ENCODE measurements at regions not wholly inside any gene's neighbourhood (a gene's known extent, or its start where the extent isn't known, plus 50 kb on each side); places are given as distances from the start of the nearest gene placed in this dataset.
"Not testable (repeated sequence)": the region's sequence is repeated elsewhere in the genome, so short reads cannot be mapped to it uniquely, and the experiment has no call there.

GRCh38 chr4:120314969-120315368 is 248.3 kb upstream of the MAD2L1 start:
- Mint-ChIP-seq H3K9me3 (peaks cover 6% of the 10 kb centered on the region in 2 donors), H3K27me3 (ENCODE audit: low read depth) (peaks cover 15% of the 10 kb centered on the region), H3K4me1 (ENCODE audit: low read depth) (no peaks in the 10 kb centered on the region), H3K36me3 (ENCODE audit: insufficient read depth in 2 of 2) (peaks cover 2% of the 10 kb centered on the region in 2 donors), H3K27ac (no peak overlapping the region), H3K4me3 (no peak overlapping the region)
- ATAC-seq (replicated peaks in 1 of 2) = peak; percentile 25 to 67
- DNase-seq = no peak

DNA sequence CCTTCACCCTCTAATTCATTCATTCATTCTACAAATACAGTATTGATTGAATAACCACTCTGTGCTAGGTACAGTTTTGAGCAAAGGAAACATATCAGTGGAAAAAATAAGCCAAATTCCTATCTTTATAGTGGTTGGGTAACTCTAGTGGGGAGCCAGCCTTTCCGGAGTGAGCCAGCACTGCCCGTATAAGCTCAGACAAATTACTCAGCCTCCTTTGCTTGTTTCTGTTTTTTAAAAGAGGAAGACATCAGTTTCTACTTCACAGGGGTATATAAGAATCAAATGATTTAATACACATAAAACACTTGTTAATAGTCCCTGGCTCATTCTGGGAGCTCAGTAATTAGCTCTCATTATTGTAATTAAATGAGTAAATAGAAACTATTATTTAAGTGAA is 238.2 kb upstream of the MAD2L1 start:
- Mint-ChIP-seq H3K36me3 (ENCODE audit: insufficient read depth in 2 of 2) (no peaks in the 10 kb centered on the region), H3K4me1 (ENCODE audit: low read depth) (no peaks in the 10 kb centered on the region), H3K27me3 (ENCODE audit: low read depth) (peaks cover 9% of the 10 kb centered on the region), H3K4me3 (no peak overlapping the region), H3K9me3 (peaks cover 1 to 2% of the 10 kb centered on the region in 2 donors), H3K27ac (no peak overlapping the region)
- DNase-seq = no peak
- no peak for ATAC-seq (replicated peaks in 1 of 2)

DNA sequence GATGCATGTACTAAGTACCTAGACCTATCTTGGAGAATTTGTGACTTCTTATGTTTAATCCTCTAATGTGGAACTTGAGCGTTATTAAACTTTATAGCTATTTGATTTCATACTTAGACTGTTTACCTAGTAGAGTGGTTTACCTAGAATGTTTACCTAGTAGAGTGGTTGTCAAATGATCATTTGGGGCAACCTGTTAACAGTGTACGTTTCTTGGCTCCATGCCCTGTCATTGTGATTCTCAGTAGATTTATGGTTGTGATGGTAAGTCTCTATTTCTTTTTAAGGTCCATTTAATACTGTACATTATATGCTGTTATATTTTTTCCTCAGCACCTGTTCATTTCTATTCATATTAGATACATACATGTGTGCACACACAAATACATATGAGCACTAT is 233.0 kb upstream of the MAD2L1 start:
- Mint-ChIP-seq H3K36me3 (ENCODE audit: insufficient read depth in 2 of 2) (no peaks in the 10 kb centered on the region), H3K9me3 (peaks cover 0 to 2% of the 10 kb centered on the region in 2 donors), H3K27me3 (ENCODE audit: low read depth) (no peaks in the 10 kb centered on the region), H3K27ac (peak overlapping the region; percentile 51), H3K4me1 (ENCODE audit: low read depth) (no peaks in the 10 kb centered on the region), H3K4me3 (no peak overlapping the region)
- DNase-seq (no peak), ATAC-seq (replicated peaks in 1 of 2) (no peak)

- H3K4me3 Mint-ChIP-seq = no peak overlapping the region
- no peaks in the 10 kb centered on the region for H3K9me3 Mint-ChIP-seq
- no peaks in the 10 kb centered on the region for H3K4me1 Mint-ChIP-seq (ENCODE audit: low read depth)
- no peaks in the 10 kb centered on the region for H3K36me3 Mint-ChIP-seq (ENCODE audit: insufficient read depth in 2 of 2)
- H3K27me3 Mint-ChIP-seq (ENCODE audit: low read depth) = no peaks in the 10 kb centered on the region
- no peak for ATAC-seq (replicated peaks in 1 of 2)
- DNase-seq = no peak
- H3K27ac Mint-ChIP-seq = no peak overlapping the region
Observed at GRCh38 chr4:120293341-120293740, 226.7 kb upstream of the MAD2L1 start.

- Mint-ChIP-seq H3K36me3 (ENCODE audit: insufficient read depth in 2 of 2) (no peaks in the 10 kb centered on the region), H3K27me3 (ENCODE audit: low read depth) (no peaks in the 10 kb centered on the region), H3K4me1 (ENCODE audit: low read depth) (no peaks in the 10 kb centered on the region), H3K4me3 (no peak overlapping the region), H3K27ac (no peak overlapping the region), H3K9me3 (no peaks in the 10 kb centered on the region)
- no peak for DNase-seq
- ATAC-seq (replicated peaks in 1 of 2) = no peak
Observed at GRCh38 chr4:120291541-120291940, 224.9 kb upstream of the MAD2L1 start.

GRCh38 chr4:120290553-120290952 is 223.9 kb upstream of the MAD2L1 start:
- no peak for ATAC-seq (replicated peaks in 1 of 2)
- no peak for DNase-seq
- no peaks in the 10 kb centered on the region for H3K36me3 Mint-ChIP-seq (ENCODE audit: insufficient read depth in 2 of 2)
- H3K27ac Mint-ChIP-seq = no peak overlapping the region
- no peak overlapping the region for H3K4me3 Mint-ChIP-seq
- no peaks in the 10 kb centered on the region for H3K9me3 Mint-ChIP-seq
- no peaks in the 10 kb centered on the region for H3K4me1 Mint-ChIP-seq (ENCODE audit: low read depth)
- no peaks in the 10 kb centered on the region for H3K27me3 Mint-ChIP-seq (ENCODE audit: low read depth)

DNA sequence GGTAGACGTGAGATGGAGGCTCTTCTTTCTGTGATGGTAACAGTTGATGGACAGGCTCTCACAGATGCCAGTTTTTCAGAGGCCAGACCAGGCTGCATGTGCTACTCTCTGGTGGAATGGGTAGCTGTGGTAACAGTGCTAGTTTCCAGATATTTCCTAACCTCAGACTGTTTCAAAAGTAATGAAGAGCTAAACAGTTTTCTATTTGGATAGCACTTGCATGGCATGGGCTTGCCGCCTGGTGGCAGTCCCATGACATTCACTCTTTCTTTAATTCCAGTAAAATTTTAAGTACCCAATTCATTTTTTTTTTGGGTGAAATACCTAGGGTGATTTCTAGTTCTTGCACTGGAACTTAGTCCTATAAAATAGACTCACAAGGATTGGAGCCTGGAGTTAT is 220.2 kb upstream of the MAD2L1 start:
- no peaks in the 10 kb centered on the region for H3K36me3 Mint-ChIP-seq (ENCODE audit: insufficient read depth in 2 of 2)
- no peak overlapping the region for H3K4me3 Mint-ChIP-seq
- H3K27ac Mint-ChIP-seq = no peak overlapping the region
- peaks cover 7% of the 10 kb centered on the region for H3K27me3 Mint-ChIP-seq (ENCODE audit: low read depth)
- no peak for DNase-seq
- H3K4me1 Mint-ChIP-seq (ENCODE audit: low read depth) = no peaks in the 10 kb centered on the region
- H3K9me3 Mint-ChIP-seq = no peaks in the 10 kb centered on the region
- no peak for ATAC-seq (replicated peaks in 1 of 2)

- DNase-seq (no peak), ATAC-seq (replicated peaks in 1 of 2) (no peak)
- Mint-ChIP-seq H3K4me3 (no peak overlapping the region), H3K27ac (no peak overlapping the region), H3K27me3 (ENCODE audit: low read depth) (peaks cover 7% of the 10 kb centered on the region), H3K4me1 (ENCODE audit: low read depth) (no peaks in the 10 kb centered on the region), H3K9me3 (no peaks in the 10 kb centered on the region), H3K36me3 (ENCODE audit: insufficient read depth in 2 of 2) (no peaks in the 10 kb centered on the region)
Observed at GRCh38 chr4:120281581-120281980, 214.9 kb upstream of the MAD2L1 start.

DNA sequence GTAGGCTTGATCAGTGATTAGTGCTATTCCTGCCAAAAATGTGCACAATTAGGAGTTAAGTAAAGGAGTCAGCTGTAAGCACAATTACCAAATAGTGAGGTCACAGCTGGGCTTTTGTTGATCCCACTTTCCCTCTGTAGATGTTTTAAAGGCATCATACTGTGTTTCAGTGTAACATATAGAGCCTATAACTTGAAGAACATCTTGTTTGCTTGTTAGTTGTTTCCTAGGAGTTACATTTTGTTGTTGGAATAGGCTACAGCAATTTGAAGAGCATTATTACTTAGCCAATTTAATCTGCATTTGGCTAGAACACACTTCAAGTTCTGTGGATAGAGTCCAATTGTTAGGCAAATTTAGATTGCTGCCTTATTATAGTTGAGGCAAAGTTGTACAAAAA is 210.7 kb upstream of the MAD2L1 start:
- DNase-seq (no peak), ATAC-seq (replicated peaks in 1 of 2) (no peak)
- Mint-ChIP-seq H3K4me3 (no peak overlapping the region), H3K27ac (no peak overlapping the region), H3K9me3 (no peaks in the 10 kb centered on the region), H3K27me3 (ENCODE audit: low read depth) (peaks cover 8% of the 10 kb centered on the region), H3K4me1 (ENCODE audit: low read depth) (no peaks in the 10 kb centered on the region), H3K36me3 (ENCODE audit: insufficient read depth in 2 of 2) (no peaks in the 10 kb centered on the region)

- Mint-ChIP-seq H3K27ac (no peak overlapping the region), H3K36me3 (ENCODE audit: insufficient read depth in 2 of 2) (no peaks in the 10 kb centered on the region), H3K4me3 (no peak overlapping the region), H3K9me3 (peaks cover 0 to 1% of the 10 kb centered on the region in 2 donors), H3K27me3 (ENCODE audit: low read depth) (no peaks in the 10 kb centered on the region), H3K4me1 (ENCODE audit: low read depth) (no peaks in the 10 kb centered on the region)
- DNase-seq (no peak), ATAC-seq (replicated peaks in 1 of 2) (no peak)
Observed at GRCh38 chr4:120266602-120267001, 200.0 kb upstream of the MAD2L1 start.

DNA sequence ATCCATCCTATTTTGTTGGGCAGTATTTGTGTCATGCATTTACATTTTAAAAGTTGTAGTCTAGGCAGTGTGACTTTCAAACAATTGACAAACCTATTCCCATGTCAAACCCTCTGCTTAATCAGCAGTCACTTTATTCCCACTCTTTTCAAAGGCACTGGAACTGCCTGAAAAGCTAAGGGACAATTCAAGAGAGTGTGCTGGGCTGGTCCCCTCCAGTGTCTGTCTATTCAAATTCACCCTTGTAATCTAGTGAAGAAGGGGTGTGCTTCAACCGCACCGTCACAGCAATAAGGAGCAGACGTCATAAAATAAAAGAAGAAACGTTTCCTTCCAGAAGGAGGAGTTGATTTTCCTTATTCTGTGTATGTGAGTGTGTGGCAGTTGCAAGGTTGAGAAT is 197.0 kb upstream of the MAD2L1 start:
- Mint-ChIP-seq H3K9me3 (peaks cover 0 to 3% of the 10 kb centered on the region in 2 donors), H3K27me3 (ENCODE audit: low read depth) (no peaks in the 10 kb centered on the region), H3K4me3 (no peak overlapping the region), H3K36me3 (ENCODE audit: insufficient read depth in 2 of 2) (no peaks in the 10 kb centered on the region), H3K27ac (no peak overlapping the region), H3K4me1 (ENCODE audit: low read depth) (no peaks in the 10 kb centered on the region)
- ATAC-seq (replicated peaks in 1 of 2) = no peak
- no peak for DNase-seq

DNA sequence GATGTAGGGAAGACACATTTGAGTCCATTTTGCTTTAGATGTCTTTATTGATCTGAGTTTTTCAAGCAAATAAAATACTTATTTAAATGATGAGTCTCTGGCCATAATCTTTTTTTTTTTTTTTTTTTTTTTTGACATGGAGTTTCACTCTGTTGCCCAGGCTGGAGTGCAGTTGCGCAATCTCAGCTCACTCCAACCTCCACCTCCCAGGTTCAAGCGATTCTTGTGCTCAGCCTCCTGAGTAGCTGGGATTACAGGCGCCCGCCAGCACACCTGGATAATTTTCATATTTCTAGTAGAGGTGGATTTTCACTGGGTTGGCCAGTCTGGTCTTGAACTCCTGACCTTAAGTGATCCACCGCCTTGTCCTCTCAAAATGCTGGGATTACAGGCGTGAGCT is 194.5 kb upstream of the MAD2L1 start:
- Mint-ChIP-seq H3K4me3 (no peak overlapping the region), H3K27ac (no peak overlapping the region), H3K9me3 (peaks cover 0 to 3% of the 10 kb centered on the region in 2 donors), H3K27me3 (ENCODE audit: low read depth) (no peaks in the 10 kb centered on the region), H3K36me3 (ENCODE audit: insufficient read depth in 2 of 2) (peaks cover 0 to 2% of the 10 kb centered on the region in 2 donors), H3K4me1 (ENCODE audit: low read depth) (no peaks in the 10 kb centered on the region)
- ATAC-seq (replicated peaks in 1 of 2) (no peak), DNase-seq (no peak)

GRCh38 chr4:120256112-120256775 is 189.6 kb upstream of the MAD2L1 start:
- not testable (repeated sequence) for H3K9me3 Mint-ChIP-seq; H3K4me3 Mint-ChIP-seq; DNase-seq; H3K27ac Mint-ChIP-seq; H3K36me3 Mint-ChIP-seq (ENCODE audit: insufficient read depth in 2 of 2); ATAC-seq (replicated peaks in 1 of 2); H3K27me3 Mint-ChIP-seq (ENCODE audit: low read depth); H3K4me1 Mint-ChIP-seq (ENCODE audit: low read depth)

- Mint-ChIP-seq H3K9me3 (no peaks in the 10 kb centered on the region), H3K4me1 (ENCODE audit: low read depth) (no peaks in the 10 kb centered on the region), H3K27me3 (ENCODE audit: low read depth) (peaks cover 6% of the 10 kb centered on the region), H3K27ac (no peak overlapping the region), H3K4me3 (no peak overlapping the region), H3K36me3 (ENCODE audit: insufficient read depth in 2 of 2) (no peaks in the 10 kb centered on the region)
- DNase-seq = no peak
- ATAC-seq (replicated peaks in 1 of 2) = no peak
Observed at GRCh38 chr4:120238277-120238973, 171.8 kb upstream of the MAD2L1 start.
